ACC112 (cell line): ENCODE measurements at regions not wholly inside any gene's neighbourhood (a gene's known extent, or its start where the extent isn't known, plus 50 kb on each side); places are given as distances from the start of the nearest gene placed in this dataset.
"Not testable (repeated sequence)": the region's sequence is repeated elsewhere in the genome, so short reads cannot be mapped to it uniquely, and the experiment has no call there.

ENCODE experiments used
- H2AFZ ChIP-seq: fragments of 200-600 bp; sonication (generic); one replicate; pipeline ENCODE4 v1.6.0; 2017; ENCODE audit warnings: antibody characterized with exemption, low read length; ENCODE audit not compliant: unreplicated experiment
- H3K27ac ChIP-seq: fragments of 200-600 bp; sonication (generic); 2 replicates; pipeline ENCODE4 v1.5.1; 2014; ENCODE audit warnings: low read depth, mild to moderate bottlenecking, antibody characterized with exemption, low read length, moderate library complexity
- H3K27me3 ChIP-seq: fragments of 200-600 bp; sonication (generic); 2 replicates; pipeline ENCODE4 v1.6.1; 2014; ENCODE audit warnings: mild to moderate bottlenecking, antibody characterized with exemption, low read length, moderate library complexity, mixed read lengths; ENCODE audit not compliant: insufficient read depth
- H3K36me3 ChIP-seq: fragments of 200-600 bp; sonication (generic); 2 replicates; pipeline ENCODE4 v1.6.1; 2016; ENCODE audit warnings: mild to moderate bottlenecking, antibody characterized with exemption, low read length, moderate library complexity, mixed read lengths; ENCODE audit not compliant: insufficient read depth
- H3K4me1 ChIP-seq: fragments of 200-600 bp; sonication (generic); one replicate; pipeline ENCODE4 v1.6.1; 2016; ENCODE audit warnings: low read length, mixed read lengths; ENCODE audit not compliant: insufficient read depth, unreplicated experiment, control insufficient read depth
- H3K4me3 ChIP-seq: fragments of 200-600 bp; sonication (generic); 2 replicates; pipeline ENCODE4 v1.5.1; 2014; ENCODE audit warnings: mild to moderate bottlenecking, low read depth, low read length
- H3K79me2 ChIP-seq: fragments of 200-600 bp; sonication (generic); one replicate; pipeline ENCODE4 v1.6.0; 2016; ENCODE audit warnings: low read length; ENCODE audit not compliant: control insufficient read depth, unreplicated experiment, insufficient read depth

DNA sequence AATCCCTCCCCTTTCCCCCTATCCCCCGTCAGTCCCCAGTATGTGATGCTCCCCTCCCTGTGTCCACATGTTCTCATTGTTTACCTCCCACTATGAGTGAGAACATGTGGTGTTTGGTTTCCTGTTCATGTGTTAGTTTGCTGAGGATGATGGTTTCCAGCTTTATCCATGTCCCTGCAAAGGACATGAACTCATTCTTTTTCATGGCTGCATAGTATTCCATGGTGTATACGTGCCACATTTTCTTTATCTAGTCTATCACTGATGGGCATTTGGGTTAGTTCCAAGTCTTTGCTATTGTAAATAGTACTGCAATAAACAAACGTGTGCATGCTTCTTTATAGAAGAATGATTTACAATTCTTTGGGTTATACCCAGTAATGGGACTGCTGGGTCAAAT lies 165.6 kb upstream of the TENM4 start:
- not testable (repeated sequence) for H3K36me3 ChIP-seq, H2AFZ ChIP-seq, H3K4me3 ChIP-seq, H3K79me2 ChIP-seq, H3K27me3 ChIP-seq, H3K4me1 ChIP-seq, H3K27ac ChIP-seq

DNA sequence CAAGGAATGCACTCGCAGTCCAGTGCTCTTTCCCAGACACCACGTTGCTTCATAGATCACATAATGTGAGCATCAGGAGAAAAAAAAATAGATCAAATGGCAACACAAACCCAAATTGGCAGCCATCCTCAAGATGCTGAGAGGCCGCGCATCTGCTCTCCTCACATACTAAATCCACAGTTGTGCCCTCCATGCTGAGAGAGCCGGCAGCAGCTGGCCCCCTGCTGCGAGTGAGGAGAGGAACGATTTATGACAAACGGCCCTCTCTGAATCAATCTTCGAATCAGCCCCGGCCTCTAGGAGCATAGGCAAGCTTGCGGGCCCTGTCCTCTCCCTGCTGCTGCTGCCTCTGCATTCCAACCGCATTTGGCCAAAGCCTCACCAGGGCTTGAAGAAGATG lies 159.9 kb upstream of the TENM4 start:
- H3K27ac ChIP-seq: no peak overlapping the region
- H3K79me2 ChIP-seq: no peaks in the 10 kb centered on the region
- H2AFZ ChIP-seq: no peak overlapping the region
- H3K4me1 ChIP-seq: no peaks in the 10 kb centered on the region
- no peak overlapping the region for H3K4me3 ChIP-seq
- H3K36me3 ChIP-seq: no peaks in the 10 kb centered on the region
- H3K27me3 ChIP-seq: no peaks in the 10 kb centered on the region

DNA sequence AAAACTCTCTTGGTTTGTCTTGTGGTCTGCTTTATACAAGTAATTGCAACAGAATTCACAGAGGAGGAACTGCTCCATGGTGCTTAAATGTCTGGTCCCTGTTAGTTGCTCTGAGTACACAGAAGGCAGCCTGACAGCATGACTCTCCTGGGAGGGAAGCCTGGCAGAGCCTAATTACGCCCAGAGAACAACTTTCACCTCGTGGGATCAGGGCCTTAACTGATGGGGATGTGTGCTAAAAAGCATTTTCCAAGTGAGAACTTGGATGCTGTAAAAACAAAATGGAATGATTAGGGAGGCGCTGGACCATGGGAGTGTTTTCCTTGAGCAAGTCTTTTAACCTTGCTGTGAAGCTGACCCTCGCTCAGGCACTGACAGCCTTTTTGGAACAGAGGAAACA lies 154.0 kb upstream of the TENM4 start:
- no peaks in the 10 kb centered on the region for H3K36me3 ChIP-seq
- no peaks in the 10 kb centered on the region for H3K79me2 ChIP-seq
- H3K4me1 ChIP-seq: no peaks in the 10 kb centered on the region
- H3K4me3 ChIP-seq: no peak overlapping the region
- no peaks in the 10 kb centered on the region for H3K27me3 ChIP-seq
- no peak overlapping the region for H2AFZ ChIP-seq
- no peak overlapping the region for H3K27ac ChIP-seq

DNA sequence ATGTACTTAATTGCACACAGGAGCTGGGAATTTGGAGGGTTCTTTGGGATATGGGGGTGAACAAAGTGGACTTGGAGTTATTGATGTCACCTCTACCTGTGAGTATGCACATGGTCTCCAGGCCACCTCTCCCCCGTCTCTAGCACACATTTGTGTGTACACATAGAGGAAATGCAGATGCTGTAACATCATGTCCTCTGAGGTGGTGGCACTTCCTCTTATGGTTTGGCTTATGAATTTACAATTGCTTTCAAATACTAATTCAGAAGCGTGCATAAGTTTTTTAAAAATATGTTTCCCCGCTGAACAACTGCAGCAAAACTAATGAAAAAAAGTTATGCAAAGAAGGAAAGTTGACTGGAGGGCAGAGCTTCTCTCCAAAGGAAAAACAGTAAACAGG lies 152.0 kb upstream of the TENM4 start:
- no peak overlapping the region for H2AFZ ChIP-seq

DNA sequence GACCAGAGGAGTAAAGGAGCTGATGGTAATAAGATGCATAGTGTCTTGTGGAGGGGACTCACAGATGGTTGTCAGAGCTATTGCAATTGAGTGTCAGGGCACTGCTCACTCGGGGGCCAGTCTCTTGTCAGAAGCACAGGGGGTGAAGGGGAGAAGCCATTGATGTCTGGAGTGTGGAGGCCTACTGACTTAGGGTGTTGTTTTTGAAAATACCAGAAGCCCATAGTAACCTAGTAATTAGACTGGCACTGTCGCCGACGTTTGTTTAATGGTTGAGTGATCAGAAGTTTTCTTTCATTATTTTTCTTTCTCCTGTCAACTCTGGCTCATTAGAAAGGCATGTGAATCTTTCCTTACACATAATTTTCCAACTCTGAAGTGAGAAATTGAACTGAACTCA lies 151.6 kb upstream of the TENM4 start:
- Histone ChIP-seq H3K79me2 (no peaks in the 10 kb centered on the region), H3K36me3 (no peaks in the 10 kb centered on the region), H3K27ac (no peak overlapping the region), H3K27me3 (no peaks in the 10 kb centered on the region), H3K4me1 (no peaks in the 10 kb centered on the region), H2AFZ (no peak overlapping the region), H3K4me3 (no peak overlapping the region)

More for the DNA sequence above, 152.0 kb upstream of the TENM4 start:
- no peak overlapping the region for H3K27ac ChIP-seq
- no peaks in the 10 kb centered on the region for H3K27me3 ChIP-seq
- H3K79me2 ChIP-seq: no peaks in the 10 kb centered on the region
- H3K4me3 ChIP-seq: no peak overlapping the region
- no peaks in the 10 kb centered on the region for H3K36me3 ChIP-seq
- no peaks in the 10 kb centered on the region for H3K4me1 ChIP-seq

DNA sequence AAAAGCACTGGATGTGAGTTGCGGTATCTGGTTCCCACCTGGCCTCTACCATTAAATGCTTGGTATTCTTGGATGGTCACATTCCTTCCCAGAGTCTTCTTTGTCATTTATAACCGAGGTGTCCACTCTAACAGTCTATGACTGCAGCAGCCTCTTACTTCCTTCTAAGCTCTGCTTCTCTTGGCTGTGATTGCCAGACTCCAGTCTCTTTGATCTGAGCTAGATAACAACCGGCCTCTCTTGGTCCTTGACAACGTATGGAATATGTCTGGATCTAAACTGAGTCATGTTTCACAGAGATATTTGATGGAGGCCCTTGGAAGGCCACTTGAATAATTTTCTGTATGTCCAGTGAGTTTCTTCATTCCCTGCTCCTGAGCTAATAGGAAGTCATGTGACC lies 141.6 kb upstream of the TENM4 start:
- Histone ChIP-seq H3K27me3 (no peaks in the 10 kb centered on the region), H3K79me2 (no peaks in the 10 kb centered on the region), H3K27ac (no peak overlapping the region), H3K4me3 (no peak overlapping the region), H3K4me1 (no peaks in the 10 kb centered on the region), H3K36me3 (no peaks in the 10 kb centered on the region), H2AFZ (no peak overlapping the region)

DNA sequence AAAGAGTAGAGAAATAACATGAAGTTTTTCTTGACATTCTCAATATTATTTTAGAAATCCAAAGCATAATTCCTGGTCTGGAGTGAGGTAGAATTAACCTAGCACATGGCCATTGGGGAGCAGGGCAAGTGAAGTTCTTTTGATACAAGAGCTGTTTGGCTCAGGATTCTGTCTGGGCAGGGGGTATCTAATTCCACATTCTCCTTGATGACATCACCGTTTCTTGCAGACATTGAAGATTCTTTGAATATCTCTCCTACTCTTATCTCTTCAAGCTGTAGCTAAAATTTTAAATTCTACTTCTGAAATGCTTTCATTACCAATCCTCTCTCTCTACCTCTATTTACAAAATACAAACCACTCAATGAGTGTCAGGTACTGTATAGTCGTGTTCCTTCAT lies 138.2 kb upstream of the TENM4 start:
- Histone ChIP-seq H3K36me3 (no peaks in the 10 kb centered on the region), H3K79me2 (no peaks in the 10 kb centered on the region), H2AFZ (no peak overlapping the region), H3K27me3 (no peaks in the 10 kb centered on the region), H3K4me1 (no peaks in the 10 kb centered on the region), H3K4me3 (no peak overlapping the region), H3K27ac (no peak overlapping the region)

DNA sequence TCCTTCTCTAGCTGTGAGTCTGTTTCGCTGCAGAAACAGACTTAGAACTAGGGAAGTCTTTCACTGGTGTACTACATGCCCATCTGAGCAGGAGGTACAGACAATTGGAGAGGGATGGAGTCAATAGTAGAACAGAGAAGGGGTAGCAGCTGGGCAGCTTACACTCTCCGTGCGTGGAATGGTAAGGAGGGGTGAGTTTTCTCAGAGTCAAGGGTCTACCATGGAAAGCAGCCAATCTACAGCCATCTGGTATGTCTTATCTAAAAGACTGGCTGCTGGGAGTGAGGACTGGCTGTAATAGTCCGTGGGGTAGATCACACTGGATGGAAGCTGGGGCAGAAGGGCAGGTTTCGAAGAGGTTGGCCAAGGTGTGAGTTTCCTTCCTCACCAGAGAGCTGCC lies 137.3 kb upstream of the TENM4 start:
- Histone ChIP-seq H3K4me1 (no peaks in the 10 kb centered on the region), H3K4me3 (no peak overlapping the region), H3K27me3 (no peaks in the 10 kb centered on the region), H2AFZ (no peak overlapping the region), H3K79me2 (no peaks in the 10 kb centered on the region), H3K27ac (no peak overlapping the region), H3K36me3 (no peaks in the 10 kb centered on the region)

DNA sequence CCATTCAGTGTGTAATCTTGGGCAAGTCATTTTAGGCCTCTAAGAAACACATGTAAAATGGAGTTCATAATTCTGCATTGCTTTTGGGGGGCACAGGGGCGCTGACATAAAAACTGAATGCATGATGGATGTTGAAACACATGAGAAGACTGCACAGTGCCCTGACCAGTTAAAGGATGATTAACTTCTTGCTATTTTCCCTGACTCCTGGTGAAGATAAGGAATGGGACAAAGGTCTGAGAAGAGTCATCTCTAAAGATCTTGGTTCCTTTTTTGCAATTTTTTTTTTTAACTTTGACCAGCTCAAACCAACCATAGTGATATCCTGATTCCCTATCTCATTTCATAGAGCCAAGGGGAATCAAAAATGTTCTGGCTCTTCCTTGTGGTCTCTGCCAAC lies 134.9 kb upstream of the TENM4 start:
- no peaks in the 10 kb centered on the region for H3K4me1 ChIP-seq
- H2AFZ ChIP-seq: no peak overlapping the region
- no peak overlapping the region for H3K4me3 ChIP-seq
- no peaks in the 10 kb centered on the region for H3K27me3 ChIP-seq
- no peaks in the 10 kb centered on the region for H3K79me2 ChIP-seq
- no peak overlapping the region for H3K27ac ChIP-seq
- H3K36me3 ChIP-seq: no peaks in the 10 kb centered on the region

DNA sequence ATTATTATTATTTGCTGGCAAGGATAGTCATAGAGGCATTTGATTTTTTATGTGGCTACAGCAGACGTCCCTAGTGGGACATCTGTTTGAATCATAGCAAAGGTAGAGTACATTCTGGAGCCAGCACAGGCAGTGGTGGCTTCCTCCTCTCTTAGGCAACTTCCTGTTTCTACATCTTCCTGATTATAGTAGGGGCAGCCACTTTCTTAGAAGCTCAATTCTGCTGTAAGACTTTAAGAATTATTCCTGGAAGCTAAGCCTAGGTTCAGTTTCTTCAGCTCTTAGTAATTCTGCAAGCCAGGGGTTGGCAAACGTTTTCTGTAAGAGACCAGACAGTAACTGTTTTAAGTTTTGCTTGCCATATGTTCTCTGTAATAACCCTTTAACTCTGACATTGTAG lies 129.3 kb upstream of the TENM4 start:
- H3K4me1 ChIP-seq: no peaks in the 10 kb centered on the region
- no peak overlapping the region for H3K27ac ChIP-seq
- no peaks in the 10 kb centered on the region for H3K36me3 ChIP-seq
- no peak overlapping the region for H2AFZ ChIP-seq
- H3K4me3 ChIP-seq: no peak overlapping the region
- no peaks in the 10 kb centered on the region for H3K27me3 ChIP-seq
- no peaks in the 10 kb centered on the region for H3K79me2 ChIP-seq

DNA sequence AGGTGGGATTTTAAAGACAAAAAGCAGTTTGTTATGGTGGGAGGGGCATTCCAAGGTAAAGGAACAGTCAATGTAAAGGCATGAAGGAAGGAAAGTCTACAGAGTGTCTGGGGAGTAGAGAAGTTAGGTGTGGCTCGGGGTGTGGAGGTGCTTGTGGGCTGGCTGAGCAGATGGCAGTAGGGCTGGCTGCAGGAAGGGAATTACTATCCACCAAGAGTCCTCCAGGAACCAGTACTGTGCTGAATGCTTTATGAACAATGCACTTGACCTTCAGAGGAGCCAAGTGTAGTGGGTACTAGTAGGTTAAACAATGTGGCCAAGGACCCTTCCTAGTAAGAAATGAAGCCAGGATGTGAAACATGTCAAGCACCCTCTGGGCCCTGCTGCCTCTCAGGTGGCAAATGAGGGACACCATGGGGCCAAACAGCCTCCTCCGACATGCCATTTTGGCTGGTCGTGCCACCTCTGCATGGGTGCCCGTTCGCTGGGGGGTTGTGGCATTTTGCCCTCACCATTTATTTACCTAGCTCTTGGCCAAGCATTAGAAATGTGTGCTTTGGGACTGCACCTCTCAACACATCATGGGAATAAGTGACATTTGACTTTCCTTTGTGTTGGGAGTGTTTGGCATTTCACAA lies 123.6 kb upstream of the TENM4 start:
- Histone ChIP-seq H3K79me2 (no peaks in the 10 kb centered on the region), H3K27ac (no peak overlapping the region)

More for the DNA sequence above, 123.6 kb upstream of the TENM4 start:
- Histone ChIP-seq H3K4me1 (no peaks in the 10 kb centered on the region), H3K27me3 (no peaks in the 10 kb centered on the region), H2AFZ (no peak overlapping the region), H3K4me3 (no peak overlapping the region), H3K36me3 (no peaks in the 10 kb centered on the region)
